NCI-H526 treated with DMSO at 0.1 percent for 48 hours (cell line): ENCODE measurements at regions not wholly inside any gene's neighbourhood (a gene's known extent, or its start where the extent isn't known, plus 50 kb on each side); places are given as distances from the start of the nearest gene placed in this dataset.
A peak's percentile ranks its signal among the peaks of the same experiment; 100 is the strongest.

Experiments
- DNase-seq: peaks from one replicate; lab custom pipeline; 2025; lab: John Stamatoyannopoulos, UW

- DNase-seq = no peak
Measured at GRCh38 chr9:86730163-86730928, 217.0 kb downstream of the GAS1 start.

- DNase-seq = no peak
Measured at GRCh38 chr9:86724529-86724928, 222.8 kb downstream of the GAS1 start.

GRCh38 chr9:86723346-86723745, 224.0 kb downstream of the GAS1 start:
- DNase-seq = no peak

- no peak for DNase-seq
Measured at GRCh38 chr9:86722706-86723075, 224.6 kb downstream of the GAS1 start.

GRCh38 chr9:86721843-86722705, 225.2 kb downstream of the GAS1 start:
- no peak for DNase-seq

GRCh38 chr9:86721226-86721781, 226.0 kb downstream of the GAS1 start:
- DNase-seq = peak; percentile 0

GRCh38 chr9:86720639-86721225, 226.6 kb downstream of the GAS1 start:
- no peak for DNase-seq

- DNase-seq = no peak
Measured at GRCh38 chr9:86718388-86719049, 228.8 kb downstream of the GAS1 start.

GRCh38 chr9:86716326-86716922, 230.9 kb downstream of the GAS1 start:
- DNase-seq = no peak

GRCh38 chr9:86714999-86715398, 232.3 kb downstream of the GAS1 start:
- DNase-seq = no peak

- no peak for DNase-seq
Measured at GRCh38 chr9:86713970-86714369, 233.3 kb downstream of the GAS1 start.

- DNase-seq = no peak
Measured at GRCh38 chr9:86713470-86713869, 233.8 kb downstream of the GAS1 start.

GRCh38 chr9:86708918-86709835, 238.1 kb downstream of the GAS1 start:
- no peak for DNase-seq

- no peak for DNase-seq
Measured at GRCh38 chr9:86707932-86708510, 239.3 kb downstream of the GAS1 start.

- DNase-seq = no peak
Measured at GRCh38 chr9:86706391-86706790, 240.9 kb downstream of the GAS1 start.

GRCh38 chr9:86705490-86705889, 241.8 kb downstream of the GAS1 start:
- no peak for DNase-seq

GRCh38 chr9:86703346-86703745, 244.0 kb downstream of the GAS1 start:
- DNase-seq = no peak

- no peak for DNase-seq
Measured at GRCh38 chr9:86700629-86701028, 246.7 kb downstream of the GAS1 start.

- DNase-seq = no peak
Measured at GRCh38 chr9:86697999-86698398, 249.3 kb downstream of the GAS1 start.

- no peak for DNase-seq
Measured at GRCh38 chr9:86697213-86697612, 250.1 kb downstream of the GAS1 start.
